H1 (cell line): ENCODE measurements at regions not wholly inside any gene's neighbourhood (a gene's known extent, or its start where the extent isn't known, plus 50 kb on each side); places are given as distances from the start of the nearest gene placed in this dataset.

Experiments
- CTCF ChIA-PET: fragments of 300-600 bp; sonication (Branson Sonifier 250); formaldehyde crosslinking; loops from one replicate; lab custom pipeline; 2021; ENCODE audit not compliant: partially characterized antibody; lab: Charles Lee
- POLR2A ChIA-PET: fragments of 300-600 bp; sonication (Branson Sonifier 250); formaldehyde crosslinking; loops from one replicate; lab custom pipeline; 2021; ENCODE audit warnings: inconsistent platforms; ENCODE audit not compliant: partially characterized antibody; lab: Charles Lee
- DNase-seq, 2 experiments: peaks; one replicate each; pipeline versions ENCODE4 v3.0.0 to v3.0.0-alpha.2; 2010 to 2022; ENCODE audit warnings: low spot score in 2 of 2, low read depth in 1 of 2, mixed read lengths in 1 of 2
- FAIRE-seq: peaks from 2 replicates; lab custom pipeline; 2011; peaks lifted over from hg19 to GRCh38; lab: Jason Lieb, UNC
- H2AFZ ChIP-seq: 2 replicates; pipeline ENCODE4 v1.8.1; 2012; ENCODE audit warnings: low read length, inconsistent platforms
- H2AK5ac ChIP-seq: 2 replicates; pipeline ENCODE4 v1.6.1; 2013; ENCODE audit warnings: low read depth, low read length
- H2BK120ac ChIP-seq: replicated peaks from 2 replicates; pipeline ENCODE3; 2013; ENCODE audit warnings: low read depth, low read length, inconsistent platforms
- H2BK12ac ChIP-seq: 2 replicates; pipeline ENCODE4 v1.6.1; 2013; ENCODE audit warnings: low read depth, low read length
- H2BK15ac ChIP-seq: 2 replicates; pipeline ENCODE4 v1.6.1; 2013; ENCODE audit warnings: low read length
- H2BK20ac ChIP-seq: 2 replicates; pipeline ENCODE4 v1.6.1; 2013; ENCODE audit warnings: low read length
- H2BK5ac ChIP-seq: 2 replicates; pipeline ENCODE4 v1.6.1; 2013; ENCODE audit warnings: low read depth, low read length
- H3K14ac ChIP-seq: 2 replicates; pipeline ENCODE4 v1.6.1; 2013; ENCODE audit warnings: inconsistent platforms; ENCODE audit not compliant: insufficient read length
- H3K18ac ChIP-seq: 2 replicates; pipeline ENCODE4 v1.6.1; 2013; ENCODE audit warnings: low read length; ENCODE audit errors: extremely low read depth
- H3K23ac ChIP-seq: 2 replicates; pipeline ENCODE4 v1.6.1; 2013; ENCODE audit warnings: inconsistent platforms; ENCODE audit not compliant: insufficient read length
- H3K23me2 ChIP-seq: 2 replicates; pipeline ENCODE4 v1.6.1; 2013; ENCODE audit warnings: low read depth, low read length
- H3K27ac ChIP-seq: 2 replicates; pipeline ENCODE4 v1.6.1; 2011; ENCODE audit warnings: low read depth, low read length, inconsistent platforms
- H3K27me3 ChIP-seq, 4 experiments: replicated peaks in 1 of 4; 1 replicate in 1 of 4; 2 replicates in 3 of 4; pipeline versions ENCODE4 v1.6.1 to v1.8.1; 2011 to 2013; ENCODE audit warnings: low read length in 3 of 4, mild to moderate bottlenecking in 3 of 4, inconsistent platforms in 2 of 4, mixed read lengths in 2 of 4, moderate library complexity in 1 of 4; ENCODE audit not compliant: control insufficient read depth in 3 of 4, insufficient read depth in 3 of 4; ENCODE audit errors: extremely low read depth in 1 of 4
- H3K36me3 ChIP-seq, 4 experiments: 2 replicates each; pipeline versions ENCODE4 v1.6.1 to v1.8.1; 2011 to 2013; ENCODE audit warnings: mild to moderate bottlenecking in 4 of 4, low read length in 3 of 4, moderate library complexity in 2 of 4, control low read depth in 1 of 4, inconsistent platforms in 1 of 4; ENCODE audit not compliant: insufficient read depth in 4 of 4, control insufficient read depth in 2 of 4
- H3K4ac ChIP-seq: replicated peaks from 2 replicates; pipeline ENCODE3; 2013; ENCODE audit warnings: low read length, low read depth, mixed read lengths, inconsistent platforms; ENCODE audit not compliant: insufficient read length
- H3K4me1 ChIP-seq, 4 experiments: replicated peaks in 1 of 4; 1 replicate in 1 of 4; 2 replicates in 3 of 4; pipeline versions ENCODE4 v1.6.1 to v1.8.1; 2011 to 2013; ENCODE audit warnings: low read length in 3 of 4, inconsistent platforms in 2 of 4, mixed read lengths in 1 of 4; ENCODE audit not compliant: insufficient read depth in 4 of 4, control insufficient read depth in 3 of 4
- H3K4me2 ChIP-seq, 2 experiments: 2 replicates each; pipeline versions ENCODE4 v1.6.1 to v1.8.1; 2011 to 2013; ENCODE audit warnings: low read depth in 2 of 2, low read length in 2 of 2, control low read depth in 1 of 2, inconsistent platforms in 1 of 2, mild to moderate bottlenecking in 1 of 2; ENCODE audit not compliant: insufficient read depth in 1 of 2
- H3K4me3 ChIP-seq, 4 experiments: fragments of 200-600, 300-600 bp in 1 of 4; sonication (generic), shearing (Covaris generic), sonication (Bioruptor Twin) in 1 of 4; 2 replicates each; pipeline versions ENCODE4 v1.5.1 to v1.8.1; 2011 to 2016; ENCODE audit warnings: low read length in 4 of 4, low read depth in 3 of 4, control low read depth in 2 of 4, inconsistent platforms in 2 of 4, mild to moderate bottlenecking in 2 of 4, mixed read lengths in 1 of 4, moderate library complexity in 1 of 4; ENCODE audit not compliant: insufficient read depth in 2 of 4; ENCODE audit errors: extremely low read depth in 1 of 4
- H3K56ac ChIP-seq: replicated peaks from 2 replicates; pipeline ENCODE3; 2013; ENCODE audit warnings: low read depth, mild to moderate bottlenecking, mixed read lengths, low read length, inconsistent platforms; ENCODE audit not compliant: insufficient read length
- H3K79me1 ChIP-seq: 2 replicates; pipeline ENCODE4 v1.6.1; 2013; ENCODE audit warnings: low read depth, low read length, control low read depth
- H3K79me2 ChIP-seq, 2 experiments: 2 replicates each; pipeline versions ENCODE4 v1.6.1 to v1.8.1; 2012 to 2013; ENCODE audit warnings: low read length in 2 of 2, mild to moderate bottlenecking in 2 of 2, inconsistent platforms in 1 of 2; ENCODE audit not compliant: insufficient read depth in 2 of 2, control insufficient read depth in 1 of 2
- H3K9ac ChIP-seq, 4 experiments: replicated peaks in 1 of 4; 1 replicate in 1 of 4; 2 replicates in 3 of 4; pipeline versions ENCODE4 v1.6.1 to v1.8.1; 2011 to 2013; ENCODE audit warnings: low read depth in 3 of 4, low read length in 3 of 4, control low read depth in 2 of 4, mild to moderate bottlenecking in 2 of 4, moderate library complexity in 2 of 4, inconsistent platforms in 1 of 4; ENCODE audit errors: extremely low read depth in 1 of 4
- H3K9me3 ChIP-seq, 2 experiments: 2 replicates each; pipeline versions ENCODE4 v1.6.1 to v1.8.1; 2012 to 2013; ENCODE audit warnings: mild to moderate bottlenecking in 2 of 2, moderate library complexity in 2 of 2, control low read depth in 1 of 2, inconsistent platforms in 1 of 2, low read depth in 1 of 2, low read length in 1 of 2, mixed read lengths in 1 of 2; ENCODE audit not compliant: insufficient read depth in 2 of 2
- H4K20me1 ChIP-seq, 2 experiments: replicated peaks in 1 of 2; 2 replicates each; pipeline versions ENCODE3 to v1.8.1; 2011 to 2013; ENCODE audit warnings: inconsistent platforms in 2 of 2, low read length in 2 of 2, mild to moderate bottlenecking in 1 of 2; ENCODE audit not compliant: insufficient read depth in 2 of 2, control insufficient read depth in 1 of 2
- H4K5ac ChIP-seq: 2 replicates; pipeline ENCODE4 v1.6.1; 2013; ENCODE audit warnings: low read length, low read depth, mixed read lengths, inconsistent platforms; ENCODE audit not compliant: insufficient read length
- H4K8ac ChIP-seq: 2 replicates; pipeline ENCODE4 v1.8.0; 2013; ENCODE audit warnings: mild to moderate bottlenecking, moderate library complexity, low read length, inconsistent platforms; ENCODE audit not compliant: insufficient read depth; ENCODE audit errors: extremely low read depth
- H4K91ac ChIP-seq: replicated peaks from 2 replicates; pipeline ENCODE3; 2013; ENCODE audit warnings: low read length, mixed read lengths, inconsistent platforms; ENCODE audit not compliant: insufficient read length
- ATF2 ChIP-seq: IDR thresholded peaks from 2 replicates; pipeline ENCODE4 v1.6.1; 2012; ENCODE audit warnings: low read length, inconsistent platforms
- CBX5 ChIP-seq: fragments of 300-800, 300-1000 bp; sonication (generic); IDR thresholded peaks from 2 replicates; pipeline ENCODE4 v1.7.1; 2016; ENCODE audit warnings: antibody characterized with exemption, low read length, low read depth
- CHD1 ChIP-seq: IDR thresholded peaks from 2 replicates; pipeline ENCODE4 v1.6.1; 2012; ENCODE audit warnings: low read depth, low read length, improper control_type of control experiment
- CHD2 ChIP-seq: IDR thresholded peaks from 2 replicates; pipeline ENCODE4 v1.6.1; 2012; ENCODE audit warnings: low read length, improper control_type of control experiment
- HDAC6 ChIP-seq: IDR thresholded peaks from one replicate; pipeline ENCODE4 v1.7.1; 2012; ENCODE audit warnings: low read depth, mild to moderate bottlenecking, inconsistent platforms, low read length, moderate library complexity
- JUN ChIP-seq: IDR thresholded peaks from 2 replicates; pipeline ENCODE4 v1.6.1; 2011; ENCODE audit warnings: low read depth, mild to moderate bottlenecking, improper control_type of control experiment, low read length
- MAFK ChIP-seq: IDR thresholded peaks from 2 replicates; pipeline ENCODE4 v1.6.1; 2012; ENCODE audit warnings: low read depth, mild to moderate bottlenecking, improper control_type of control experiment, low read length
- NANOG ChIP-seq: IDR thresholded peaks from 2 replicates; pipeline ENCODE4 v1.6.1; 2011; ENCODE audit warnings: low read length, low read depth, mild to moderate bottlenecking, inconsistent platforms; ENCODE audit not compliant: insufficient read depth, poor library complexity, severe bottlenecking
- POLR2A ChIP-seq, 2 experiments: IDR thresholded peaks; 1 replicate in 1 of 2; 2 replicates in 1 of 2; pipeline ENCODE4 v1.6.1; 2011; ENCODE audit warnings: low read depth in 2 of 2, low read length in 2 of 2, mild to moderate bottlenecking in 2 of 2; ENCODE audit errors: control extremely low read depth in 1 of 2
- POLR2AphosphoS5 ChIP-seq: IDR thresholded peaks from 2 replicates; pipeline ENCODE4 v1.6.1; 2011; ENCODE audit warnings: low read depth, low read length
- RFX5 ChIP-seq: IDR thresholded peaks from 2 replicates; pipeline ENCODE4 v1.6.1; 2011; ENCODE audit warnings: low read depth, low read length, improper control_type of control experiment, borderline replicate concordance
- TAF1 ChIP-seq: IDR thresholded peaks from 2 replicates; pipeline ENCODE4 v1.6.1; 2011; ENCODE audit warnings: mild to moderate bottlenecking, low read depth, low read length
- TEAD4 ChIP-seq: IDR thresholded peaks from 2 replicates; pipeline ENCODE4 v1.6.1; 2012; ENCODE audit warnings: low read depth, low read length, inconsistent platforms, mixed read lengths
- YY1 ChIP-seq: IDR thresholded peaks from 2 replicates; pipeline ENCODE4 v1.6.1; 2011; ENCODE audit warnings: low read depth, mild to moderate bottlenecking, low read length
- ZNF274 ChIP-seq: IDR thresholded peaks from 2 replicates; pipeline ENCODE4 v1.7.0; 2012; ENCODE audit warnings: low read length, borderline replicate concordance; ENCODE audit errors: extremely low read depth
- WGBS, 2 experiments: shearing (Covaris generic) in 1 of 2; methylation state at CpG; one replicate each; pipeline versions ENCODE4 v1.1.6 to v1.1.7; 2013 to 2015; ENCODE audit warnings: low lambda C conversion rate in 2 of 2, mixed read lengths in 2 of 2, inconsistent platforms in 1 of 2, low coverage in 1 of 2, missing lambda C conversion rate in 1 of 2; ENCODE audit not compliant: insufficient replicate concordance in 2 of 2, insufficient coverage in 1 of 2, insufficient read length in 1 of 2; ENCODE audit errors: extremely low coverage in 1 of 2, missing lambda C conversion rate in 1 of 2; 5-methylcytosine and 5-hydroxymethylcytosine counted together

GRCh38 chr4:178602833-178603232, 1160.6 kb upstream of the AGA start:
- H4K5ac ChIP-seq: no peak overlapping the region
- ChIA-PET POLR2A (no interaction called here), CTCF (no interaction called here)
- H3K4ac ChIP-seq: no peak overlapping the region
- no peak overlapping the region for H3K56ac ChIP-seq
- no peak overlapping the region for H2BK15ac ChIP-seq
- H3K18ac ChIP-seq: no peak overlapping the region
- H3K27me3 ChIP-seq: peaks cover 0 to 1% (median 0%) of the 10 kb centered on the region in 4 experiments; a peak in 1 of 7 replicates
- no peaks in the 10 kb centered on the region for H3K79me1 ChIP-seq
- H3K4me2 ChIP-seq: no peak overlapping the region
- no peak overlapping the region for H3K23ac ChIP-seq
- no peak for DNase-seq
- no peak for FAIRE-seq
- H3K9ac ChIP-seq: no peak overlapping the region
- no peak overlapping the region for H3K14ac ChIP-seq
- peaks cover 2% of the 10 kb centered on the region; the same call in 1 of the 2 replicates for H3K23me2 ChIP-seq
- H2BK5ac ChIP-seq: no peak overlapping the region
- 43% methylated on average over 2 of the region's 2 CpGs; no CpG with 5 or more reads in 1 of the 2 experiments for WGBS, 2 experiments
- no peak overlapping the region for H4K91ac ChIP-seq
- H4K8ac ChIP-seq: no peak overlapping the region
- H2AFZ ChIP-seq: no peak overlapping the region
- H3K79me2 ChIP-seq: no peaks in the 10 kb centered on the region
- H3K4me3 ChIP-seq: no peak overlapping the region
- H2BK20ac ChIP-seq: no peak overlapping the region
- H4K20me1 ChIP-seq: no peaks in the 10 kb centered on the region
- no peaks in the 10 kb centered on the region for H3K4me1 ChIP-seq
- H2BK120ac ChIP-seq: no peak overlapping the region
- no peaks in the 10 kb centered on the region for H3K36me3 ChIP-seq
- no peak overlapping the region for H3K27ac ChIP-seq
- no peak overlapping the region for H2AK5ac ChIP-seq
- H3K9me3 ChIP-seq: no peaks in the 10 kb centered on the region
- H2BK12ac ChIP-seq: no peak overlapping the region
- TF ChIP-seq CBX5 (no peak), NANOG (no peak), TAF1 (no peak), HDAC6 (no peak), CHD1 (no peak), POLR2A (IDR thresholded peaks at IDR 0.05; ENCODE audit: control extremely low read depth in 1 of 2, low read depth in 2 of 2, low read length in 2 of 2) (no peak), CHD2 (no peak), ATF2 (no peak), JUN (no peak), RFX5 (no peak), TEAD4 (no peak), MAFK (no peak), POLR2AphosphoS5 (no peak), YY1 (no peak), ZNF274 (no peak)
